Left lung (tissue), 4 donors: ENCODE measurements at regions not wholly inside any gene's neighbourhood (a gene's known extent, or its start where the extent isn't known, plus 50 kb on each side); places are given as distances from the start of the nearest gene placed in this dataset.
A peak's percentile ranks its signal among the peaks of the same experiment; 100 is the strongest.
"Not testable (repeated sequence)": the region's sequence is repeated elsewhere in the genome, so short reads cannot be mapped to it uniquely, and the experiment has no call there.

Experiments
- ATAC-seq: fragments of 200-7000 bp; cut with Tn5 transposase; one replicate; pipeline ENCODE4 v1.9.1; 2020; ENCODE audit warnings: moderate library complexity
- DNase-seq, 4 donors: peaks; one replicate each; pipeline ENCODE4 v3.0.0-alpha.2; 2013 to 2020
- H3K27ac ChIP-seq, 2 donors: fragments of 200-600 bp; sonication (generic) in 1 of 2; one replicate each; pipeline versions ENCODE4 v1.5.0 to v1.8.0; 2020 to 2021
- H3K27me3 ChIP-seq, 2 donors: fragments of 200-600 bp; sonication (generic) in 1 of 2; one replicate each; pipeline versions ENCODE4 v1.5.0 to v1.8.0; 2020 to 2021
- H3K36me3 ChIP-seq, 2 donors: fragments of 200-600 bp; sonication (generic) in 1 of 2; one replicate each; pipeline versions ENCODE4 v1.5.0 to v1.8.0; 2020 to 2021
- H3K4me1 ChIP-seq, 2 donors: fragments of 200-600 bp; one replicate each; pipeline ENCODE4 v1.8.0; 2021
- H3K4me3 ChIP-seq, 2 donors: fragments of 200-600 bp; sonication (generic) in 1 of 2; one replicate each; pipeline versions ENCODE4 v1.5.0 to v1.8.0; 2020 to 2021; ENCODE audit warnings: mild to moderate bottlenecking in 1 of 2
- H3K9me3 ChIP-seq, 2 donors: fragments of 200-600 bp; sonication (generic) in 1 of 2; one replicate each; pipeline versions ENCODE4 v1.5.0 to v1.8.0; 2020 to 2021
- intact Hi-C, 2 donors: fragments of 100-400 bp; cut with DNase I; formaldehyde crosslinking; loops; one replicate each; pipeline versions ENCODE4 v1.11.2 to v1.14.2; 2022
- TF ChIP-seq, protein P1 (sequence below), 2 donors: fragments of 200-600 bp; sonication (generic) in 1 of 2; IDR thresholded peaks; one replicate each; pipeline versions ENCODE4 v1.5.0 to v1.8.0; 2021; ENCODE audit warnings: antibody characterized with exemption in 2 of 2
- donor health status: DM: no; HTN: yes; CAD: no.
- donor health status: DM: no; HTN: no; CAD: no.

GRCh38 chr14:38053666-38054065, 154.0 kb upstream of the SSTR1 start:
- intact Hi-C loops: no loop called here
- H3K4me1 ChIP-seq: no peaks in the 10 kb centered on the region
- no peak overlapping the region for H3K4me3 ChIP-seq
- DNase-seq: no peak
- H3K27me3 ChIP-seq: no peaks in the 10 kb centered on the region
- TF ChIP-seq, protein P1, sequence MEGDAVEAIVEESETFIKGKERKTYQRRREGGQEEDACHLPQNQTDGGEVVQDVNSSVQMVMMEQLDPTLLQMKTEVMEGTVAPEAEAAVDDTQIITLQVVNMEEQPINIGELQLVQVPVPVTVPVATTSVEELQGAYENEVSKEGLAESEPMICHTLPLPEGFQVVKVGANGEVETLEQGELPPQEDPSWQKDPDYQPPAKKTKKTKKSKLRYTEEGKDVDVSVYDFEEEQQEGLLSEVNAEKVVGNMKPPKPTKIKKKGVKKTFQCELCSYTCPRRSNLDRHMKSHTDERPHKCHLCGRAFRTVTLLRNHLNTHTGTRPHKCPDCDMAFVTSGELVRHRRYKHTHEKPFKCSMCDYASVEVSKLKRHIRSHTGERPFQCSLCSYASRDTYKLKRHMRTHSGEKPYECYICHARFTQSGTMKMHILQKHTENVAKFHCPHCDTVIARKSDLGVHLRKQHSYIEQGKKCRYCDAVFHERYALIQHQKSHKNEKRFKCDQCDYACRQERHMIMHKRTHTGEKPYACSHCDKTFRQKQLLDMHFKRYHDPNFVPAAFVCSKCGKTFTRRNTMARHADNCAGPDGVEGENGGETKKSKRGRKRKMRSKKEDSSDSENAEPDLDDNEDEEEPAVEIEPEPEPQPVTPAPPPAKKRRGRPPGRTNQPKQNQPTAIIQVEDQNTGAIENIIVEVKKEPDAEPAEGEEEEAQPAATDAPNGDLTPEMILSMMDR (IDR thresholded peaks at IDR 0.05): no peak
- H3K36me3 ChIP-seq: no peaks in the 10 kb centered on the region
- ATAC-seq: peak; percentile 78
- no peak overlapping the region for H3K27ac ChIP-seq
- no peaks in the 10 kb centered on the region for H3K9me3 ChIP-seq

DNA sequence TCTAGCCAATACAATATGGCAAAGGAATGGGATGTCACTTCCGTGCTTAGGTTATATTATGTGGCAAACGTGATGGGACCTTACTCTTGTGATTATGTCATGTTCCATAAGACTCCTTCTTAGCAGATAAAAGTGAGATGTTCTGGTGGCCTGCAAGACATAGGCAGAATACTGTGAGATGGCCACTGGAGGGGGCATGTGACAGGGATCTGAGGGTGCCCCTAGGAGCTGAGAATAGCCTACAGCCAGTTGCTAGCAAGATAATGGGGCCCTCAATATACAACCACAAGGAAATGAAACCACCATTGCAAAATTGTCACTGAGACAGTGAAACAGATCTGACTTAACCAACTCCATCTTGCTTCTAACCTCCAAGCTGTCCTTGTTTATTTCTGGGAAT, 151.4 kb upstream of the SSTR1 start:
- Histone ChIP-seq H3K36me3 (no peaks in the 10 kb centered on the region), H3K27ac (no peak overlapping the region), H3K27me3 (no peaks in the 10 kb centered on the region), H3K9me3 (peaks cover 0 to 3% of the 10 kb centered on the region in 2 donors), H3K4me3 (no peak overlapping the region), H3K4me1 (no peaks in the 10 kb centered on the region)
- intact Hi-C loops: no loop called here
- DNase-seq: no peak
- TF ChIP-seq, protein P1 (IDR thresholded peaks at IDR 0.05): no peak
- ATAC-seq: no peak

DNA sequence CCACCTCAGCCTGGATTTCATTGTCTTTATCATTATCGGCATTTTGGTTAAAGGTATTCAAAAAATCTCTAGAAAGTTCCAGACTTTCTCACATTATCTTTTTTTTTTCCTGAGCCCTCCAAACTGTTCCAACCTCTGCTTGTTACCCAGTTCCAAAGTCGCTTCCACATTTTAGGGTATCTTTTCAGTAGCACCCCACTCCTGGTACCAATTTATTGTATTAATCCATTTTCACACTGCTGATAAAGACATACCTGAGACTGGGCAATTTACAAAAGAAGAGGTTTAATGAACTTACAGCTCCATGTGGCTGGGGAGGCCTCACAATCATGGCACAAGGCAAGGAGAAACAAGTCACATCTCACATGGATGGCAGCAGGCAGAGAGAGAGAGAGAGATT, 145.5 kb upstream of the SSTR1 start:
- H3K27me3 ChIP-seq, intact Hi-C loops, H3K36me3 ChIP-seq, H3K4me3 ChIP-seq, DNase-seq, H3K4me1 ChIP-seq, H3K27ac ChIP-seq, ATAC-seq: not testable (repeated sequence)
- peaks cover 0 to 23% of the 10 kb centered on the region in 2 donors for H3K9me3 ChIP-seq

- DNase-seq (peak in 2 of 4 donors; percentile 33 to 39), ATAC-seq (no peak)
- peaks cover 0 to 23% of the 10 kb centered on the region in 2 donors for H3K9me3 ChIP-seq
- H3K27ac ChIP-seq: peak overlapping the region in 1 of 2 donors; percentile 77
- no peaks in the 10 kb centered on the region for H3K27me3 ChIP-seq
- TF ChIP-seq, protein P1 (IDR thresholded peaks at IDR 0.05): no peak
- no peaks in the 10 kb centered on the region for H3K36me3 ChIP-seq
- peaks cover 0 to 3% of the 10 kb centered on the region in 2 donors for H3K4me1 ChIP-seq
- intact Hi-C loops: no loop called here
- H3K4me3 ChIP-seq: no peak overlapping the region
Measured at GRCh38 chr14:38063711-38064320, 143.9 kb upstream of the SSTR1 start.

GRCh38 chr14:38065106-38065762, 142.5 kb upstream of the SSTR1 start:
- H3K4me3 ChIP-seq: no peak overlapping the region
- ATAC-seq (no peak), DNase-seq (no peak)
- no peaks in the 10 kb centered on the region for H3K36me3 ChIP-seq
- no peaks in the 10 kb centered on the region for H3K27me3 ChIP-seq
- H3K4me1 ChIP-seq: peaks cover 0 to 3% of the 10 kb centered on the region in 2 donors
- H3K9me3 ChIP-seq: peaks cover 0 to 23% of the 10 kb centered on the region in 2 donors
- intact Hi-C loops: no loop called here
- TF ChIP-seq, protein P1 (IDR thresholded peaks at IDR 0.05): no peak
- H3K27ac ChIP-seq: peak overlapping the region in 1 of 2 donors; percentile 77
